ENCODE measurements at regions not wholly inside any gene's neighbourhood (a gene's known extent, or its start where the extent isn't known, plus 50 kb on each side); places are given as distances from the start of the nearest gene placed in this dataset.

- no peaks in the 10 kb centered on the region for H3K9me3 ChIP-seq (ENCODE audit: control insufficient read depth, insufficient read depth, low read depth, low read length)
- H3K4me1 ChIP-seq (ENCODE audit: control insufficient read depth, insufficient read depth, low read length): no peaks in the 10 kb centered on the region
- no peaks in the 10 kb centered on the region for H3K36me3 ChIP-seq (ENCODE audit: control insufficient read depth, insufficient read depth, low read length)
- H3K27me3 ChIP-seq (ENCODE audit: control insufficient read depth, insufficient read depth, low read length): no peaks in the 10 kb centered on the region
- POLR2A ChIA-PET: no interaction called here
- H3K27ac ChIP-seq (ENCODE audit: low read length): no peak overlapping the region
- TF ChIP-seq SIN3A (IDR thresholded peaks at IDR 0.05; ENCODE audit: borderline replicate concordance, insufficient read depth, low read depth, low read length) (no peak), TCF7L2 (IDR thresholded peaks at IDR 0.05; ENCODE audit: low read depth, low read length) (no peak), POLR2AphosphoS5 (IDR thresholded peaks at IDR 0.05; ENCODE audit: low read depth, low read length) (no peak), REST (IDR thresholded peaks at IDR 0.05; ENCODE audit: insufficient read depth in 1 of 2, low read depth in 2 of 2, low read length in 1 of 2) (no peak), CTCF (IDR thresholded peaks at IDR 0.05) (no peak)
- CTCF ChIA-PET: no interaction called here
- no peak overlapping the region for H3K4me3 ChIP-seq (ENCODE audit: low read depth in 2 of 2, low read length in 2 of 2)
- intact Hi-C loops (cut with micrococcal nuclease; ENCODE audit: unreplicated experiment): no loop called here
- no peak for ATAC-seq
- no TSS peak for BruUV-seq (replicated peaks)
- no peak for DNase-seq (ENCODE audit: low read depth, low spot score)
- in situ Hi-C loops (cut with HindIII; ENCODE audit: low pct_unique_long_range_greater_than_20kb, low sequenced_read_pairs): no loop called here
Observed at GRCh38 chr4:22921936-22922335, 229.2 kb downstream of the GBA3 start.

GRCh38 chr4:22911285-22911684, 218.5 kb downstream of the GBA3 start:
- Histone ChIP-seq H3K9me3 (ENCODE audit: control insufficient read depth, insufficient read depth, low read depth, low read length) (no peaks in the 10 kb centered on the region), H3K27ac (ENCODE audit: low read length) (no peak overlapping the region), H3K27me3 (ENCODE audit: control insufficient read depth, insufficient read depth, low read length) (no peaks in the 10 kb centered on the region), H3K4me1 (ENCODE audit: control insufficient read depth, insufficient read depth, low read length) (no peaks in the 10 kb centered on the region), H3K36me3 (ENCODE audit: control insufficient read depth, insufficient read depth, low read length) (no peaks in the 10 kb centered on the region), H3K4me3 (ENCODE audit: low read depth in 2 of 2, low read length in 2 of 2) (no peak overlapping the region)
- DNase-seq (ENCODE audit: low read depth, low spot score) (no peak), ATAC-seq (no peak)
- CTCF ChIA-PET: no interaction called here
- POLR2A ChIA-PET: no interaction called here
- intact Hi-C loops (cut with micrococcal nuclease; ENCODE audit: unreplicated experiment) (no loop called here), in situ Hi-C loops (cut with HindIII; ENCODE audit: low pct_unique_long_range_greater_than_20kb, low sequenced_read_pairs) (no loop called here)
- TF ChIP-seq CTCF (IDR thresholded peaks at IDR 0.05): no peak
- TF ChIP-seq SIN3A (IDR thresholded peaks at IDR 0.05; ENCODE audit: borderline replicate concordance, insufficient read depth, low read depth, low read length): no peak
- TF ChIP-seq POLR2AphosphoS5 (IDR thresholded peaks at IDR 0.05; ENCODE audit: low read depth, low read length): no peak
- TF ChIP-seq REST (IDR thresholded peaks at IDR 0.05; ENCODE audit: insufficient read depth in 1 of 2, low read depth in 2 of 2, low read length in 1 of 2): no peak
- BruUV-seq (replicated peaks): no TSS peak
